IMR-90 (cell line): ENCODE measurements at regions not wholly inside any gene's neighbourhood (a gene's known extent, or its start where the extent isn't known, plus 50 kb on each side); places are given as distances from the start of the nearest gene placed in this dataset.
"Not testable (repeated sequence)": the region's sequence is repeated elsewhere in the genome, so short reads cannot be mapped to it uniquely, and the experiment has no call there.

Experiments used
- ATAC-seq: fragments of 200-7000 bp; cut with Tn5 transposase; 2 replicates; pipeline ENCODE4 v1.9.1; 2020; ENCODE audit warnings: low read depth, mild to moderate bottlenecking, moderate library complexity
- BruUV-seq: library from RNA; stranded (reverse); fragments of 400-500 nt; replicated peaks from 2 replicates; lab custom pipeline; 2021; lab: Mats Ljungman, UMichigan
- CTCF ChIA-PET: fragments of 300-600 bp; formaldehyde crosslinking; extraction: SDS; loops from one replicate; lab custom pipeline; 2021; ENCODE audit warnings: antibody characterized with exemption; lab: Yijun Ruan, JAX
- POLR2A ChIA-PET: fragments of 300-600 bp; sonication (Branson Sonifier 250); formaldehyde crosslinking; loops from one replicate; lab custom pipeline; 2022; ENCODE audit warnings: antibody characterized with exemption; ENCODE audit not compliant: unreplicated experiment; lab: Charles Lee
- DNase-seq: peaks from one replicate; pipeline ENCODE4 v3.0.0; 2013
- H2AFZ ChIP-seq: replicated peaks from 2 replicates; pipeline ENCODE3; 2013; ENCODE audit warnings: low read length, mild to moderate bottlenecking; ENCODE audit not compliant: poor library complexity
- H2AK5ac ChIP-seq: 2 replicates; pipeline ENCODE4 v1.6.1; 2013; ENCODE audit warnings: low read depth, low read length, inconsistent platforms
- H2AK9ac ChIP-seq: replicated peaks from 2 replicates; pipeline ENCODE3; 2013; ENCODE audit warnings: mild to moderate bottlenecking, low read depth, low read length, moderate library complexity; ENCODE audit not compliant: poor library complexity
- H2BK120ac ChIP-seq: 2 replicates; pipeline ENCODE4 v1.6.1; 2013; ENCODE audit warnings: low read depth, low read length, inconsistent platforms
- H2BK15ac ChIP-seq: 3 replicates; pipeline ENCODE4 v1.6.1; 2013; ENCODE audit warnings: low read depth, low read length, inconsistent platforms
- H2BK20ac ChIP-seq: 2 replicates; pipeline ENCODE4 v1.6.1; 2013; ENCODE audit warnings: low read depth, mild to moderate bottlenecking, inconsistent platforms, low read length, moderate library complexity
- H2BK5ac ChIP-seq: 2 replicates; pipeline ENCODE4 v1.6.1; 2013; ENCODE audit warnings: mild to moderate bottlenecking, low read depth, low read length, inconsistent platforms; ENCODE audit not compliant: poor library complexity, severe bottlenecking
- H3K14ac ChIP-seq: replicated peaks from 2 replicates; pipeline ENCODE4 v1.6.1; 2013; ENCODE audit warnings: low read depth, low read length, inconsistent platforms
- H3K18ac ChIP-seq: 2 replicates; pipeline ENCODE4 v1.6.1; 2013; ENCODE audit warnings: low read depth, low read length, control low read depth
- H3K23ac ChIP-seq: 2 replicates; pipeline ENCODE4 v1.6.1; 2013; ENCODE audit warnings: low read depth, low read length, inconsistent platforms
- H3K27ac ChIP-seq: 2 replicates; pipeline ENCODE4 v1.5.1; 2013; ENCODE audit warnings: mild to moderate bottlenecking, control low read depth, low read length; ENCODE audit not compliant: insufficient read depth
- H3K27me3 ChIP-seq: 2 replicates; pipeline ENCODE4 v1.6.1; 2013; ENCODE audit warnings: low read length; ENCODE audit not compliant: control insufficient read depth, insufficient read depth
- H3K36me3 ChIP-seq: 2 replicates; pipeline ENCODE4 v1.6.1; 2013; ENCODE audit warnings: low read length, mixed read lengths; ENCODE audit not compliant: control insufficient read depth, insufficient read depth
- H3K4ac ChIP-seq: 2 replicates; pipeline ENCODE4 v1.6.1; 2013; ENCODE audit warnings: low read depth, low read length, inconsistent platforms
- H3K4me1 ChIP-seq: 2 replicates; pipeline ENCODE4 v1.6.1; 2013; ENCODE audit warnings: low read length, mixed read lengths; ENCODE audit not compliant: control insufficient read depth, insufficient read depth
- H3K4me2 ChIP-seq: 2 replicates; pipeline ENCODE4 v1.6.1; 2013; ENCODE audit warnings: low read depth, mild to moderate bottlenecking, control low read depth, low read length, moderate library complexity
- H3K4me3 ChIP-seq: 2 replicates; pipeline ENCODE4 v1.5.1; 2013; ENCODE audit warnings: low read depth, mild to moderate bottlenecking, control low read depth, low read length, moderate library complexity; ENCODE audit not compliant: insufficient read depth
- H3K56ac ChIP-seq: 2 replicates; pipeline ENCODE4 v1.6.1; 2013; ENCODE audit warnings: low read length, inconsistent platforms; ENCODE audit not compliant: insufficient read depth; ENCODE audit errors: extremely low read depth
- H3K79me1 ChIP-seq, 2 experiments: 2 replicates each; pipeline ENCODE4 v1.6.1; 2013; ENCODE audit warnings: low read length in 2 of 2, inconsistent platforms in 1 of 2, low read depth in 1 of 2
- H3K9ac ChIP-seq: 2 replicates; pipeline ENCODE4 v1.6.1; 2013; ENCODE audit warnings: low read depth, low read length, control low read depth
- H3K9me1 ChIP-seq: 2 replicates; pipeline ENCODE4 v1.6.1; 2013; ENCODE audit warnings: low read length, inconsistent platforms; ENCODE audit not compliant: insufficient read depth
- H3K9me3 ChIP-seq: 2 replicates; pipeline ENCODE4 v1.6.1; 2013; ENCODE audit warnings: low read length; ENCODE audit not compliant: control insufficient read depth, insufficient read depth
- H4K20me1 ChIP-seq: 2 replicates; pipeline ENCODE4 v1.6.1; 2013; ENCODE audit warnings: low read length, inconsistent platforms; ENCODE audit not compliant: insufficient read depth
- H4K5ac ChIP-seq: 2 replicates; pipeline ENCODE4 v1.6.1; 2013; ENCODE audit warnings: mild to moderate bottlenecking, low read depth, low read length, control low read depth
- H4K8ac ChIP-seq, 2 experiments: 2 replicates each; pipeline ENCODE4 v1.6.1; 2013; ENCODE audit warnings: low read depth in 2 of 2, low read length in 2 of 2, control low read depth in 1 of 2, inconsistent platforms in 1 of 2
- H4K91ac ChIP-seq: 2 replicates; pipeline ENCODE4 v1.6.1; 2013; ENCODE audit warnings: low read depth, low read length, inconsistent platforms; ENCODE audit not compliant: insufficient read depth
- WGBS, 2 experiments: methylation state at CpG; one replicate each; pipeline versions ENCODE4 v1.1.5 to v1.1.7; 2013; ENCODE audit warnings: missing lambda C conversion rate in 2 of 2; ENCODE audit not compliant: insufficient read length in 1 of 2; ENCODE audit errors: extremely low coverage in 2 of 2; 5-methylcytosine and 5-hydroxymethylcytosine counted together
- dilution Hi-C: fragments of 300-500 bp; cut with HindIII; formaldehyde crosslinking; loops from one replicate; pipeline ENCODE4 v1.14.3; 2018; ENCODE audit warnings: low sequenced_read_pairs; ENCODE audit not compliant: unreplicated experiment
- in situ Hi-C: fragments of 300-500 bp; cut with MboI; formaldehyde crosslinking; loops from 3 replicates; pipeline ENCODE4 v1.14.3; 2019; ENCODE audit warnings: low sequenced_read_pairs, inconsistent platforms, mixed read lengths
- intact Hi-C: fragments of 100-400 bp; cut with micrococcal nuclease; formaldehyde crosslinking; loops from 2 replicates; pipeline ENCODE4 v1.10.0; 2022

- H2BK5ac ChIP-seq, H2BK20ac ChIP-seq, H3K56ac ChIP-seq, H2AK5ac ChIP-seq, H4K20me1 ChIP-seq, H4K5ac ChIP-seq, H3K14ac ChIP-seq, H3K36me3 ChIP-seq, H3K23ac ChIP-seq, POLR2A ChIA-PET, BruUV-seq, H3K9me1 ChIP-seq, H3K4me1 ChIP-seq, ATAC-seq, H2AK9ac ChIP-seq, intact Hi-C loops, in situ Hi-C loops, H3K4ac ChIP-seq, CTCF ChIA-PET, H3K79me1 ChIP-seq, H4K91ac ChIP-seq, DNase-seq, H2BK120ac ChIP-seq, H3K4me2 ChIP-seq, H3K18ac ChIP-seq, H3K27me3 ChIP-seq, dilution Hi-C loops, H2BK15ac ChIP-seq, H3K4me3 ChIP-seq, H4K8ac ChIP-seq, H3K27ac ChIP-seq, H3K9ac ChIP-seq, H3K9me3 ChIP-seq, H2AFZ ChIP-seq: not testable (repeated sequence)
- WGBS, 2 experiments = no CpG with 5 or more reads among the region's 1 CpG
Observed at GRCh38 chr1:234790333-234790732, 180.4 kb upstream of the IRF2BP2 start.

DNA sequence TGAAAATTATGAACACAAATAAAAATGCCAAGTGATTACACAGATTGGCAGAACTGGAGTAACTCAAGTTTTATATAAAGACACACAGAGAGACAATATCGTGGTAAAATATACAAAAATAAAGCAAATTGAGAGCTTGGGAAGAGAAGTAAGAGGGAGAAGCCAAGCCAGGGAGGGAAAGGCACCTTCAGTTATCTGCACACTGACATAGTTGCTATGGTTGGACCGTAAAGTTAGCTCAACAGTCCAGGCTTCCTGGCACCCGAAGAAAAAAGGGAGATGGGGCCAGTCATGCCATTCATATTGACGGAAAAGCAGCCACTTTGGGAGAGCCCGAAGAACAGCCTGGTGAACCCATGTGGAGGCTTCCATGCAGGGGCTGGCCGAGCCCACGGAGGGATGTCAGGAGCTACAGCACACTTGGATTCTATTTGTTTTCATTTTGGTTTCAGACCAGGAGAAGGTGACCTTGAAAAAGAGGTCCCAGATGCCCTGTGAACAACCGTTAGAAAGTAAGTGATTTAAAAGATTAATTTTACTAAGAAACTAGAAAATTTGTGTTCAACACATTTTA, 177.1 kb upstream of the IRF2BP2 start:
- BruUV-seq, in situ Hi-C loops, H2BK5ac ChIP-seq, H2AFZ ChIP-seq, CTCF ChIA-PET, H3K36me3 ChIP-seq, H3K14ac ChIP-seq, H3K27me3 ChIP-seq, H3K4me3 ChIP-seq, H4K91ac ChIP-seq, POLR2A ChIA-PET, H3K4me1 ChIP-seq, H4K5ac ChIP-seq, H2AK9ac ChIP-seq, H2BK15ac ChIP-seq, H2BK120ac ChIP-seq, H4K20me1 ChIP-seq, H3K4ac ChIP-seq, H3K18ac ChIP-seq, intact Hi-C loops, ATAC-seq, H3K79me1 ChIP-seq, H2AK5ac ChIP-seq, dilution Hi-C loops, H3K23ac ChIP-seq, H3K27ac ChIP-seq, H3K4me2 ChIP-seq, H3K9me3 ChIP-seq, H2BK20ac ChIP-seq, DNase-seq, H3K56ac ChIP-seq, H4K8ac ChIP-seq, H3K9me1 ChIP-seq, H3K9ac ChIP-seq: not testable (repeated sequence)
- WGBS, 2 experiments = 73% methylated on average over 2 of the region's 8 CpGs; no CpG with 5 or more reads in 1 of the 2 experiments
